Activated T-helper 9 cell treated with anti-CD3 and anti-CD28 coated beads, Interleukin-2, amount 50 U/mL, for 16 hours (primary cell): ENCODE measurements at regions not wholly inside any gene's neighbourhood (a gene's known extent, or its start where the extent isn't known, plus 50 kb on each side); places are given as distances from the start of the nearest gene placed in this dataset.

Source experiments
- DNase-seq: peaks from one replicate; pipeline ENCODE4 v3.0.0-alpha.2; 2020; ENCODE audit warnings: low read depth

GRCh38 chr13:103272770-103273169, 206.6 kb upstream of the SLC10A2 start:
- DNase-seq, result no peak

GRCh38 chr13:103263448-103263847, 197.2 kb upstream of the SLC10A2 start:
- no peak for DNase-seq

- no peak for DNase-seq
These were observed 189.5 kb upstream of the SLC10A2 start for GRCh38 chr13:103255587-103256301.

- DNase-seq, result no peak
These were observed 183.9 kb upstream of the SLC10A2 start for GRCh38 chr13:103250071-103250470.

GRCh38 chr13:103246581-103247200, 180.5 kb upstream of the SLC10A2 start:
- DNase-seq, result no peak

GRCh38 chr13:103243495-103243894, 177.3 kb upstream of the SLC10A2 start:
- DNase-seq, result no peak

- DNase-seq, result no peak
These were observed 172.2 kb upstream of the SLC10A2 start for GRCh38 chr13:103238441-103238840.

GRCh38 chr13:103236213-103236612, 170.0 kb upstream of the SLC10A2 start:
- no peak for DNase-seq

- DNase-seq, result no peak
These were observed 163.5 kb upstream of the SLC10A2 start for GRCh38 chr13:103229674-103230073.

GRCh38 chr13:103224804-103225203, 158.6 kb upstream of the SLC10A2 start:
- DNase-seq, result no peak

- no peak for DNase-seq
These were observed 156.5 kb upstream of the SLC10A2 start for GRCh38 chr13:103222683-103223082.

GRCh38 chr13:103218253-103218652, 152.0 kb upstream of the SLC10A2 start:
- DNase-seq, result no peak

GRCh38 chr13:103213152-103213551, 146.9 kb upstream of the SLC10A2 start:
- no peak for DNase-seq

GRCh38 chr13:103210348-103210747, 144.1 kb upstream of the SLC10A2 start:
- no peak for DNase-seq

GRCh38 chr13:103203735-103204330, 137.6 kb upstream of the SLC10A2 start:
- DNase-seq, result no peak

- no peak for DNase-seq
These were observed 134.1 kb upstream of the SLC10A2 start for GRCh38 chr13:103200118-103200885.

- no peak for DNase-seq
These were observed 133.3 kb upstream of the SLC10A2 start for GRCh38 chr13:103199380-103200088.

GRCh38 chr13:103196356-103196755, 130.1 kb upstream of the SLC10A2 start:
- DNase-seq, result no peak

GRCh38 chr13:103195762-103196161, 129.5 kb upstream of the SLC10A2 start:
- DNase-seq, result no peak

- no peak for DNase-seq
These were observed 128.7 kb upstream of the SLC10A2 start for GRCh38 chr13:103194871-103195270.

GRCh38 chr13:103192511-103193135, 126.4 kb upstream of the SLC10A2 start:
- DNase-seq, result no peak

- DNase-seq, result no peak
These were observed 124.6 kb upstream of the SLC10A2 start for GRCh38 chr13:103190841-103191240.
